HG03575 (cell line): ENCODE measurements at regions not wholly inside any gene's neighbourhood (a gene's known extent, or its start where the extent isn't known, plus 50 kb on each side); places are given as distances from the start of the nearest gene placed in this dataset.
"Not testable (repeated sequence)": the region's sequence is repeated elsewhere in the genome, so short reads cannot be mapped to it uniquely, and the experiment has no call there.

ENCODE experiments used
- ATAC-seq: cut with Tn5 transposase; IDR thresholded peaks from one replicate; pipeline ENCODE4 v1.9.1; 2021; ENCODE audit not compliant: unreplicated experiment, insufficient number of reproducible peaks, low FRiP score; ENCODE audit errors: extremely low read depth

- ATAC-seq = no peak
Measured at GRCh38 chr12:68420225-68421010, 88.3 kb upstream of the MDM1 start.

- ATAC-seq = no peak
Measured at GRCh38 chr12:68422159-68422558, 90.0 kb upstream of the MDM1 start.

- no peak for ATAC-seq
Measured at GRCh38 chr12:68422956-68423574, 90.9 kb upstream of the MDM1 start.

GRCh38 chr12:68425998-68426397 is 93.8 kb upstream of the MDM1 start:
- no peak for ATAC-seq

GRCh38 chr12:68428211-68428610 is 96.0 kb upstream of the MDM1 start:
- no peak for ATAC-seq

GRCh38 chr12:68428724-68429501 is 96.8 kb upstream of the MDM1 start:
- no peak for ATAC-seq

- ATAC-seq = no peak
Measured at GRCh38 chr12:68429696-68430095, 97.5 kb upstream of the MDM1 start.

GRCh38 chr12:68431786-68432185 is 99.6 kb upstream of the MDM1 start:
- no peak for ATAC-seq

- no peak for ATAC-seq
Measured at GRCh38 chr12:68432622-68433021, 100.5 kb upstream of the MDM1 start.

- ATAC-seq = no peak
Measured at GRCh38 chr12:68434391-68435298, 102.5 kb upstream of the MDM1 start.

GRCh38 chr12:68435299-68435637 is 103.1 kb upstream of the MDM1 start:
- ATAC-seq = no peak

- no peak for ATAC-seq
Measured at GRCh38 chr12:68435816-68436215, 103.7 kb upstream of the MDM1 start.

GRCh38 chr12:68438601-68439000 is 106.4 kb upstream of the MDM1 start:
- ATAC-seq = no peak

GRCh38 chr12:68439368-68440045 is 107.3 kb upstream of the MDM1 start:
- no peak for ATAC-seq

- ATAC-seq = no peak
Measured at GRCh38 chr12:68440068-68440581, 108.0 kb upstream of the MDM1 start.

- no peak for ATAC-seq
Measured at GRCh38 chr12:68441167-68441566, 109.0 kb upstream of the MDM1 start.

GRCh38 chr12:68442353-68442972 is 110.3 kb upstream of the MDM1 start:
- ATAC-seq = not testable (repeated sequence)

- not testable (repeated sequence) for ATAC-seq
Measured at GRCh38 chr12:68443695-68444094, 111.5 kb upstream of the MDM1 start.
